Activated CD4-positive, alpha-beta T cell treated with anti-CD3 and anti-CD28 coated beads, Interleukin-2, amount 10 ng/mL, durations not matched to agents 24 days and 14 days (primary cell): ENCODE measurements at regions not wholly inside any gene's neighbourhood (a gene's known extent, or its start where the extent isn't known, plus 50 kb on each side); places are given as distances from the start of the nearest gene placed in this dataset.

Experiments used
- DNase-seq: peaks from one replicate; pipeline ENCODE4 v3.0.0; 2022
- H3K27ac Mint-ChIP-seq: one replicate; pipeline ENCODE4 v1.8.0; 2022; ENCODE audit warnings: mild to moderate bottlenecking, mixed read lengths
- H3K27me3 Mint-ChIP-seq: one replicate; pipeline ENCODE4 v1.8.0; 2022; ENCODE audit warnings: mixed read lengths
- H3K36me3 Mint-ChIP-seq: one replicate; pipeline ENCODE4 v1.8.0; 2022; ENCODE audit warnings: low read depth, mild to moderate bottlenecking, mixed read lengths
- H3K4me1 Mint-ChIP-seq: one replicate; pipeline ENCODE4 v1.8.0; 2021; ENCODE audit warnings: mixed read lengths
- H3K4me3 Mint-ChIP-seq: one replicate; pipeline ENCODE4 v1.8.0; 2022; ENCODE audit warnings: mild to moderate bottlenecking, moderate library complexity, mixed read lengths
- H3K9me3 Mint-ChIP-seq: one replicate; pipeline ENCODE4 v1.8.0; 2021; ENCODE audit warnings: mixed read lengths
- intact Hi-C: fragments of 100-400 bp; cut with micrococcal nuclease; formaldehyde crosslinking; loops from one replicate; pipeline ENCODE4 v1.15.1; 2023

- Mint-ChIP-seq H3K27me3 (no peaks in the 10 kb centered on the region), H3K36me3 (no peaks in the 10 kb centered on the region), H3K4me1 (no peaks in the 10 kb centered on the region), H3K4me3 (no peak overlapping the region), H3K27ac (no peak overlapping the region), H3K9me3 (no peaks in the 10 kb centered on the region)
- intact Hi-C loops: no loop called here
- no peak for DNase-seq
Measured at GRCh38 chr7:136251826-136252225, 274.7 kb upstream of the MTPN start.

DNA sequence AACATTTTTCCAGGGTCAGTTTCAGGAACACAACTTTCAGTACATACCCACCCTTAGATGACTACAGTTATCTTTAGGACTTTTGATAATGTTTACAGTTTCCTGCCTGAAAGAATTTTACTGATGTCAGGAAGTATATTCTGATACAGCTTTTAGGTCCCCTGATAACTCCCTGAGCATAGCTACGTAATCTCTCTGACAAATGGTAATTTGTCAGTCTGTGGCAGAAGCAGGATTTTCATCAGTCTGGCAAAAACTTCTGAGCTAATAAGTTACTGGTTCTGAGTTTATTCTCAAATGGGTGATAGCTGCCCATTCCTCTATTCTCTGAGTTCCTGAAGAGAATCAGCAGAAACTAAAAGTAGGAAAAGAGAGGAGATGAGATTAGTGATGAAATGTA lies 270.1 kb upstream of the MTPN start:
- no peak for DNase-seq
- H3K27me3 Mint-ChIP-seq: no peaks in the 10 kb centered on the region
- H3K27ac Mint-ChIP-seq: no peak overlapping the region
- H3K4me1 Mint-ChIP-seq: no peaks in the 10 kb centered on the region
- intact Hi-C loops: no loop called here
- no peaks in the 10 kb centered on the region for H3K9me3 Mint-ChIP-seq
- H3K36me3 Mint-ChIP-seq: no peaks in the 10 kb centered on the region
- no peak overlapping the region for H3K4me3 Mint-ChIP-seq

GRCh38 chr7:136245327-136246004 lies 268.3 kb upstream of the MTPN start:
- intact Hi-C loops: no loop called here
- Mint-ChIP-seq H3K27me3 (no peaks in the 10 kb centered on the region), H3K27ac (no peak overlapping the region), H3K36me3 (no peaks in the 10 kb centered on the region), H3K9me3 (no peaks in the 10 kb centered on the region), H3K4me1 (no peaks in the 10 kb centered on the region), H3K4me3 (no peak overlapping the region)
- no peak for DNase-seq

GRCh38 chr7:136234040-136234439 lies 256.9 kb upstream of the MTPN start:
- no peak overlapping the region for H3K4me3 Mint-ChIP-seq
- intact Hi-C loops: no loop called here
- H3K4me1 Mint-ChIP-seq: no peaks in the 10 kb centered on the region
- H3K27ac Mint-ChIP-seq: no peak overlapping the region
- DNase-seq: no peak
- H3K27me3 Mint-ChIP-seq: no peaks in the 10 kb centered on the region
- peaks cover 29% of the 10 kb centered on the region for H3K9me3 Mint-ChIP-seq
- H3K36me3 Mint-ChIP-seq: no peaks in the 10 kb centered on the region

GRCh38 chr7:136230210-136230609 lies 253.1 kb upstream of the MTPN start:
- Mint-ChIP-seq H3K4me1 (no peaks in the 10 kb centered on the region), H3K36me3 (no peaks in the 10 kb centered on the region), H3K27me3 (no peaks in the 10 kb centered on the region), H3K4me3 (no peak overlapping the region), H3K27ac (no peak overlapping the region), H3K9me3 (peaks cover 19% of the 10 kb centered on the region)
- DNase-seq: no peak
- intact Hi-C loops: no loop called here

GRCh38 chr7:136229790-136230189 lies 252.6 kb upstream of the MTPN start:
- Mint-ChIP-seq H3K36me3 (no peaks in the 10 kb centered on the region), H3K4me1 (no peaks in the 10 kb centered on the region), H3K9me3 (peaks cover 19% of the 10 kb centered on the region), H3K27me3 (no peaks in the 10 kb centered on the region), H3K27ac (no peak overlapping the region), H3K4me3 (no peak overlapping the region)
- intact Hi-C loops: no loop called here
- no peak for DNase-seq

DNA sequence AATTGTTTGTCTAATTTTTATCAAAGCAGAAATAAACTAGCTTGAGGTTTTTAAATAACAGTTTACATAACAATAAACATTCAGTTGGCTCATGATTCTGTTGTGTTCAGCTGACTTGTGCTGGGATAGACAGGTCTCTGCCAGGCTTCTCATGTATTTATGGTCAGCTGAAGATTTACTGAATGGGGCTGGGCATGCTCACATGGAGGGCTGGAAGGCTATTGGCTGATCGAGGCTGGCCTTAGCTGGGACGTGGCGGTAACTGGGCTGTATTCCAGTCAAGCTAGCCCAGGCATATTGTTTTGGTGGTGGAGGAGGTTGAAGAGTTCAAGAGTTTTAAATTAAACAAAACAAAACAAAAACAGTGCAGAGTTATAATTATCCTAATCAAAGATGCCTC lies 251.0 kb upstream of the MTPN start:
- intact Hi-C loops: no loop called here
- Mint-ChIP-seq H3K4me3 (no peak overlapping the region), H3K27me3 (no peaks in the 10 kb centered on the region), H3K4me1 (no peaks in the 10 kb centered on the region), H3K9me3 (peaks cover 13% of the 10 kb centered on the region), H3K27ac (no peak overlapping the region), H3K36me3 (no peaks in the 10 kb centered on the region)
- no peak for DNase-seq

DNA sequence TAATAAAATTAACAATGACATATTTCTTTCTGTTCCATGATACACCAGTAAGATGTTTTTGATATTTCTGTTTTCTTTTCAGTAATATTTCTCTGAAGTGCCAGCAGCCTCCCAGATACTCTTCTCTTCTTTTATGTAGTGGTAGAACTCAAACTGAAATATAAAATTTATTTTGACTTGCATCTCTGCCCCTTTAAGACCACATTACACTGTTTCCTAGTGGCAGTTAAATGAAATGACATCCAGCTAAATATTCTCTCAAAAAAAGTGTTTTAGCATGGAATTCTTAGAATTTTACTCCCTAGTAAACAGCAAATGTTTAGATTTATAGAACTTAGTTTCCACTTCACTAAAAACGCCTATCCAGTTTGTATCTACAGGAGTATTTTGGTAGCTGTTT lies 237.2 kb upstream of the MTPN start:
- Mint-ChIP-seq H3K9me3 (no peaks in the 10 kb centered on the region), H3K4me1 (no peaks in the 10 kb centered on the region), H3K36me3 (no peaks in the 10 kb centered on the region), H3K27me3 (no peaks in the 10 kb centered on the region), H3K4me3 (no peak overlapping the region), H3K27ac (no peak overlapping the region)
- no peak for DNase-seq
- intact Hi-C loops: no loop called here

- Mint-ChIP-seq H3K9me3 (no peaks in the 10 kb centered on the region), H3K27ac (no peak overlapping the region), H3K27me3 (no peaks in the 10 kb centered on the region), H3K36me3 (no peaks in the 10 kb centered on the region), H3K4me1 (no peaks in the 10 kb centered on the region), H3K4me3 (no peak overlapping the region)
- no peak for DNase-seq
- intact Hi-C loops: no loop called here
Measured at GRCh38 chr7:136213012-136213411, 235.9 kb upstream of the MTPN start.

DNA sequence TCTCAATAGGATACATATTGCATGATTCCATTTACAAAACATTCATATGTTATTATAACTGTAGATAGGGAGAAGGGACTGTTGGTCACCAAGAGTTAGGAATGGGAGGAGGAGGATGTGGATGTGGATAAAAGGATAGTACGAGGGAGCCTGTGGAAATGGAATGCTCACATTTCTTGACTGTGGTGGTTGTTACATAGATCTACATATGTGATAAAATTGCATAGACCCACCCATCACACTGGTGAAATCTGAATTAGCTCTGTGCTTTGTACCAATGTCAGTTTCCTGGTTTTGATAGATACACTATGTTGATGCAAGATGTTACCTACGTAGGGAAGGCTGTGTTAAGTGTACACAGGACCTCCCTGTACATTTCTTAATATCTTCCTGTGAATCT lies 233.5 kb upstream of the MTPN start:
- DNase-seq: no peak
- Mint-ChIP-seq H3K4me3 (no peak overlapping the region), H3K27me3 (no peaks in the 10 kb centered on the region), H3K36me3 (no peaks in the 10 kb centered on the region), H3K27ac (no peak overlapping the region), H3K4me1 (no peaks in the 10 kb centered on the region), H3K9me3 (no peaks in the 10 kb centered on the region)
- intact Hi-C loops: no loop called here

DNA sequence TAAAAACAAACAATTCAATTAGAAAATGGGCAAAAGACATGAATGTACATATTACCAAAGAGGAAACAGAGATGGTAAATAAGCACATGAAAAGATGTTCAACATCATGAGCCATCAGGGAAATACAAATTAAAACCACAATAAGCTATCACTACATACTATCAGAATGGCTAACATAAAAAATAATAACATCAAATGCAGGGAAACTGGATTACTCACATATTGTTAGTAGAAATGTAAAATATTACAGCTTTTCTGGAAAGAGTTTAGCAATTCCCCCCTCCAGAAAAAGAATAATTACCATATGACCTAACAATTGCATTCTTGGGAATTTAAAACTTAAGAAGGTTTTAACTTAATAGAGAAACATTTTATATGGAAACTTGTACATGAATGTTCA lies 232.9 kb upstream of the MTPN start:
- intact Hi-C loops: no loop called here
- no peak for DNase-seq
- H3K27me3 Mint-ChIP-seq: no peaks in the 10 kb centered on the region
- no peaks in the 10 kb centered on the region for H3K36me3 Mint-ChIP-seq
- H3K4me1 Mint-ChIP-seq: no peaks in the 10 kb centered on the region
- H3K4me3 Mint-ChIP-seq: no peak overlapping the region
- H3K27ac Mint-ChIP-seq: no peak overlapping the region
- no peaks in the 10 kb centered on the region for H3K9me3 Mint-ChIP-seq

DNA sequence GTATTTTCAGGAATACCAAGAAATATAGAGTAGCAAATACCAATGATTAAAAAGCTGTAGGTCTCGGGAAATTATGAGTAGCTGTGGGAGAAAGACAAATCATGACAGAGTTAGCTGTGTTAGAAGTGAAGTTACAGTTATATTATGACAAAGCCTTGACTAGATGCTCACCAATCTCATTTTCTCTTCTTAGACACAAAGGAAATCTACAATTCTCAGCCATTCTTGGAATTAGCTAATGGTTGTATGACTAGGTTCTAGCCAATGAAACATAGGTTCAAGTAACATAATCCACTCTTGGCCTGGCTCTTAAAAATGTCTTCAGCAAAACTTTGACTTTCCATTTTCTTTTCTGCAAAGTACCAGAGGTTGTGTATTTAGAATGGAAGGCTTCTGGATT lies 228.8 kb upstream of the MTPN start:
- Mint-ChIP-seq H3K27me3 (no peaks in the 10 kb centered on the region), H3K9me3 (no peaks in the 10 kb centered on the region), H3K36me3 (no peaks in the 10 kb centered on the region), H3K27ac (no peak overlapping the region), H3K4me1 (no peaks in the 10 kb centered on the region), H3K4me3 (no peak overlapping the region)
- no peak for DNase-seq
- intact Hi-C loops: no loop called here

GRCh38 chr7:136198168-136198567 lies 221.0 kb upstream of the MTPN start:
- Mint-ChIP-seq H3K4me3 (no peak overlapping the region), H3K9me3 (peaks cover 19% of the 10 kb centered on the region), H3K27me3 (no peaks in the 10 kb centered on the region), H3K27ac (no peak overlapping the region), H3K4me1 (no peaks in the 10 kb centered on the region), H3K36me3 (no peaks in the 10 kb centered on the region)
- no peak for DNase-seq
- intact Hi-C loops: no loop called here

GRCh38 chr7:136194878-136195277 lies 217.7 kb upstream of the MTPN start:
- Mint-ChIP-seq H3K36me3 (no peaks in the 10 kb centered on the region), H3K27me3 (no peaks in the 10 kb centered on the region), H3K4me3 (no peak overlapping the region), H3K27ac (no peak overlapping the region), H3K9me3 (peaks cover 18% of the 10 kb centered on the region), H3K4me1 (no peaks in the 10 kb centered on the region)
- intact Hi-C loops: no loop called here
- no peak for DNase-seq

GRCh38 chr7:136193940-136194339 lies 216.8 kb upstream of the MTPN start:
- no peaks in the 10 kb centered on the region for H3K36me3 Mint-ChIP-seq
- H3K4me3 Mint-ChIP-seq: no peak overlapping the region
- DNase-seq: no peak
- intact Hi-C loops: no loop called here
- H3K9me3 Mint-ChIP-seq: peaks cover 8% of the 10 kb centered on the region
- no peaks in the 10 kb centered on the region for H3K27me3 Mint-ChIP-seq
- H3K27ac Mint-ChIP-seq: no peak overlapping the region
- no peaks in the 10 kb centered on the region for H3K4me1 Mint-ChIP-seq
